OCI-LY3 (cell line): ENCODE measurements at regions not wholly inside any gene's neighbourhood (a gene's known extent, or its start where the extent isn't known, plus 50 kb on each side); places are given as distances from the start of the nearest gene placed in this dataset.

Source experiments
- H2AFZ ChIP-seq: fragments of 200-600, 300-600 bp; shearing (Covaris generic); 2 replicates; pipeline ENCODE4 v1.6.0; 2014; ENCODE audit warnings: antibody characterized with exemption, low read depth, low read length
- H3K27ac ChIP-seq: fragments of 200-600, 300-600 bp; sonication (generic); 2 replicates; pipeline ENCODE4 v1.5.1; 2014; ENCODE audit warnings: mild to moderate bottlenecking, low read length, moderate library complexity, mixed read lengths
- H3K27me3 ChIP-seq: fragments of 200-600, 300-600 bp; sonication (generic); 2 replicates; pipeline ENCODE4 v1.6.1; 2014; ENCODE audit warnings: low read depth, low read length, mixed read lengths
- H3K36me3 ChIP-seq: fragments of 200-600, 300-600 bp; sonication (generic); replicated peaks from 2 replicates; pipeline ENCODE3; 2014; ENCODE audit warnings: low read depth, low read length, mixed read lengths
- H3K4me1 ChIP-seq: fragments of 300-600, 200-600 bp; sonication (generic); 2 replicates; pipeline ENCODE4 v1.6.1; 2014; ENCODE audit warnings: low read length, mixed read lengths
- H3K4me2 ChIP-seq: fragments of 200-600, 300-600 bp; sonication (generic); 2 replicates; pipeline ENCODE4 v1.6.1; 2014; ENCODE audit warnings: low read length, mixed read lengths
- H3K4me3 ChIP-seq: fragments of 300-600, 200-600 bp; sonication (generic); 2 replicates; pipeline ENCODE4 v1.5.1; 2014; ENCODE audit warnings: antibody characterized with exemption, mild to moderate bottlenecking, low read length, moderate library complexity
- H3K79me2 ChIP-seq: fragments of 300-600, 200-600 bp; shearing (Covaris generic); 2 replicates; pipeline ENCODE4 v1.6.1; 2014; ENCODE audit warnings: mild to moderate bottlenecking, low read length, mixed read lengths
- H3K9ac ChIP-seq: fragments of 300-600, 200-600 bp; shearing (Covaris generic); 2 replicates; pipeline ENCODE4 v1.6.0; 2014; ENCODE audit warnings: mild to moderate bottlenecking, low read length, moderate library complexity
- H3K9me3 ChIP-seq: fragments of 200-600, 300-600 bp; shearing (Covaris generic); 2 replicates; pipeline ENCODE4 v1.6.1; 2014; ENCODE audit warnings: low read length, mixed read lengths; ENCODE audit not compliant: insufficient read depth
- H4K20me1 ChIP-seq: fragments of 200-600, 300-600 bp; sonication (generic); 2 replicates; pipeline ENCODE4 v1.6.1; 2016; ENCODE audit warnings: low read length, mixed read lengths; ENCODE audit not compliant: insufficient read depth
- EZH2phosphoT487 ChIP-seq: fragments of 200-600 bp; shearing (Covaris generic); IDR thresholded peaks from 2 replicates; pipeline ENCODE4 v1.6.1; 2018; ENCODE audit warnings: antibody characterized with exemption, mixed run types, low read depth
- TF ChIP-seq, protein P1 (sequence below): fragments of 200-600, 300-600 bp; sonication (generic); IDR thresholded peaks from 2 replicates; pipeline ENCODE4 v1.5.1; 2014; ENCODE audit warnings: antibody characterized with exemption, low read length, low read depth

DNA sequence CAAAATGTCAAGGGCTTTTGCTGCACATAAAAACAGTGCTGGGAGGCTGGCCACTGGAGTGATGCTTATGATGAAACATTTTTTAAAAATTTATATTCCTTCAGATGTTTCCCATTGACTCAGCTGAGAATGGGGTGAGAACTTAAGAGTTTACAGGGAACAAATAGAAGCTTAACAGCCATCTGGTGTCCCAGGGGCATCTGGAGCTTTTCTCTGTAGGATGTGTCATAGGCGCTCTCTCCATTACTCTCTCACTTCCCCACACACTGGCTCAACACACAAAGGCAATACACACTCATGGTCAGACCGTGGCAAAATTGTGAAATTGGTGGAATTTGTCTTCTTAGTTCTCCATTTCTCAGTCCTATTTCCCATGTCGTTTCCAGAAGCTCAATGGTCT lies 783.1 kb upstream of the LRRTM1 start:
- H3K9ac ChIP-seq, result no peak overlapping the region
- no peak overlapping the region for H3K27ac ChIP-seq
- H3K36me3 ChIP-seq, result no peaks in the 10 kb centered on the region
- no peak overlapping the region for H3K4me3 ChIP-seq
- H2AFZ ChIP-seq, result no peak overlapping the region
- no peaks in the 10 kb centered on the region for H3K27me3 ChIP-seq
- no peaks in the 10 kb centered on the region for H3K79me2 ChIP-seq
- H3K9me3 ChIP-seq, result no peaks in the 10 kb centered on the region
- no peaks in the 10 kb centered on the region for H3K4me1 ChIP-seq
- H4K20me1 ChIP-seq, result no peaks in the 10 kb centered on the region
- TF ChIP-seq EZH2phosphoT487, result no peak
- TF ChIP-seq, protein P1, sequence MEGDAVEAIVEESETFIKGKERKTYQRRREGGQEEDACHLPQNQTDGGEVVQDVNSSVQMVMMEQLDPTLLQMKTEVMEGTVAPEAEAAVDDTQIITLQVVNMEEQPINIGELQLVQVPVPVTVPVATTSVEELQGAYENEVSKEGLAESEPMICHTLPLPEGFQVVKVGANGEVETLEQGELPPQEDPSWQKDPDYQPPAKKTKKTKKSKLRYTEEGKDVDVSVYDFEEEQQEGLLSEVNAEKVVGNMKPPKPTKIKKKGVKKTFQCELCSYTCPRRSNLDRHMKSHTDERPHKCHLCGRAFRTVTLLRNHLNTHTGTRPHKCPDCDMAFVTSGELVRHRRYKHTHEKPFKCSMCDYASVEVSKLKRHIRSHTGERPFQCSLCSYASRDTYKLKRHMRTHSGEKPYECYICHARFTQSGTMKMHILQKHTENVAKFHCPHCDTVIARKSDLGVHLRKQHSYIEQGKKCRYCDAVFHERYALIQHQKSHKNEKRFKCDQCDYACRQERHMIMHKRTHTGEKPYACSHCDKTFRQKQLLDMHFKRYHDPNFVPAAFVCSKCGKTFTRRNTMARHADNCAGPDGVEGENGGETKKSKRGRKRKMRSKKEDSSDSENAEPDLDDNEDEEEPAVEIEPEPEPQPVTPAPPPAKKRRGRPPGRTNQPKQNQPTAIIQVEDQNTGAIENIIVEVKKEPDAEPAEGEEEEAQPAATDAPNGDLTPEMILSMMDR, result no peak
- H3K4me2 ChIP-seq, result no peak overlapping the region

DNA sequence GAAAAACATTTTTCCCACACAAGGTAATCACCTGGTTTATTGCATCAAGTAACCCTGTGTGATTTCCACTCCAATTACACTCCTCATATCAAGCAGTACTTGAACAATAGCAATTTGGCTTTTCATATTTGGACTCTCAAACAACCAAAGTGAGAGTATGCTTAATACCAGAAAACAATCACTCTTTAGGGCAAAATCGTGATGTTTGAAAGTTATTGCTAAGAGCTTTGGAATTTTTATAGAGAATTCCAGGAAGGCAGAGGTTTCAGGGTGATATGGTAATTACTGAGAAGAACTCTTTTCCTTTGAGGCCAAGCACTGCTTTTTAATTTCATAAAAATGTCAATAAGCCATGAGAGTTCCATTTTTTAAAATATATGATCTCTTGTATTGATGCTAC lies 779.5 kb upstream of the LRRTM1 start:
- no peak overlapping the region for H3K27ac ChIP-seq
- H3K27me3 ChIP-seq, result no peaks in the 10 kb centered on the region
- no peaks in the 10 kb centered on the region for H4K20me1 ChIP-seq
- no peak overlapping the region for H3K9ac ChIP-seq
- no peak overlapping the region for H2AFZ ChIP-seq
- H3K4me3 ChIP-seq, result no peak overlapping the region
- no peaks in the 10 kb centered on the region for H3K36me3 ChIP-seq
- TF ChIP-seq, protein P1, result no peak
- no peak for TF ChIP-seq EZH2phosphoT487
- no peak overlapping the region for H3K4me2 ChIP-seq
- H3K9me3 ChIP-seq, result no peaks in the 10 kb centered on the region
- no peaks in the 10 kb centered on the region for H3K79me2 ChIP-seq
- no peaks in the 10 kb centered on the region for H3K4me1 ChIP-seq

GRCh38 chr2:81078631-81079030 lies 774.1 kb upstream of the LRRTM1 start:
- no peak overlapping the region for H3K27ac ChIP-seq
- H3K4me2 ChIP-seq, result no peak overlapping the region
- TF ChIP-seq EZH2phosphoT487, result no peak
- TF ChIP-seq, protein P1, result no peak
- H3K36me3 ChIP-seq, result no peaks in the 10 kb centered on the region
- no peaks in the 10 kb centered on the region for H3K27me3 ChIP-seq
- H3K79me2 ChIP-seq, result no peaks in the 10 kb centered on the region
- H3K9ac ChIP-seq, result no peak overlapping the region
- H2AFZ ChIP-seq, result no peak overlapping the region
- H3K9me3 ChIP-seq, result no peaks in the 10 kb centered on the region
- H3K4me3 ChIP-seq, result no peak overlapping the region
- H3K4me1 ChIP-seq, result no peaks in the 10 kb centered on the region
- no peaks in the 10 kb centered on the region for H4K20me1 ChIP-seq

DNA sequence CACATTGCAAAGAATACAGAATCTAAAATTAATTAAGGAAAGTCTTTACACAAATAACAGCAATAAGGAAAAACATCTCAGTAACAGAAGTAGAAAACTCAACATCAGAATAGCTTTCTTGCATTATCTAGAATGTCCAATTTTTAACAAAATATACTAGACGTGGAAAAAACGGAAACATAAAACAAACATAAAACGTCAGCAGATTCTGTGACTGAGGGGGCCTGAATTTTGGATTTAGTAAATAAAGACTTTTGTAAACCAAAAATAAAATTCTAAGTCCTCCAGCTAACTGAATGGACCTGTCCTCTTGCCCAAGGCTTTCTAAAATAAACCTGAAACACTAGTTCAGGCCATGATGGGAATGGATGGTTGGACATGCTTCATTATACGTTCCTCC lies 773.5 kb upstream of the LRRTM1 start:
- no peaks in the 10 kb centered on the region for H3K4me1 ChIP-seq
- no peak overlapping the region for H3K9ac ChIP-seq
- H3K9me3 ChIP-seq, result no peaks in the 10 kb centered on the region
- no peak overlapping the region for H2AFZ ChIP-seq
- TF ChIP-seq EZH2phosphoT487, result no peak
- TF ChIP-seq, protein P1, result no peak
- H3K36me3 ChIP-seq, result no peaks in the 10 kb centered on the region
- no peak overlapping the region for H3K27ac ChIP-seq
- H3K79me2 ChIP-seq, result no peaks in the 10 kb centered on the region
- no peaks in the 10 kb centered on the region for H4K20me1 ChIP-seq
- no peaks in the 10 kb centered on the region for H3K27me3 ChIP-seq
- H3K4me2 ChIP-seq, result no peak overlapping the region
- H3K4me3 ChIP-seq, result no peak overlapping the region
